ENCODE measurements at regions not wholly inside any gene's neighbourhood (a gene's known extent, or its start where the extent isn't known, plus 50 kb on each side); places are given as distances from the start of the nearest gene placed in this dataset.

DNA sequence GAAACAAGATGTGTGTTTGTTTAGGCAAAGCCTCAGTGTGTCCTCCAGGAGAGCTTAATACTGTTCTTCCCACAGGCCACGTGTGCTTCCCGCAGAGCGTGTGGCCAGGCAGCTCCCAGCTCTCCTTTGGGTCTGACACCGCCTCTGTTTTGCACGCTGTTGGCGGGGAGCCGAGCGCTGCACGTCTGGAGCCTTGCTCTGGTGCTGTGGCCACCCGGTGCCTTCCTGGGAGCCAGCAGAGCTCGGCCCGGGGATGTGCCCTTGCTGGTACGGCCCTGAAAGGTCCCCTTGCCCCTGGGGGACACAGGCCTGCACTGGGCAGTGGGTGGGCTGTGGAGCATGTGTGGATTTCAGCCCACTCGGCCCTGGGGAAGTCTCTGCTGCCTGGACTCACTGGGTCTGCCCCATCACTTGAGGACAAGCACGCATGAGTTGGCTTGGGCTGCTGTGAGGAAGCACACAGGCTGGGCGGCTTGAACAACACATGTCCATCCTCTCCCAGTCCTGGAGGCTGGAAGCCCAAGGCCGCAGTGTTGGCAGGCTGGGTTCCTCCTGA is 160.7 kb upstream of the HDAC4 start:
- Histone ChIP-seq H3K4me3 (ENCODE audit: low read depth, low read length) (no peak overlapping the region), H3K4me1 (no peaks in the 10 kb centered on the region), H3K9me3 (no peaks in the 10 kb centered on the region), H3K27me3 (no peaks in the 10 kb centered on the region), H3K36me3 (no peaks in the 10 kb centered on the region)
- DNase-seq = peak; percentile 77
- TF ChIP-seq, protein P1, sequence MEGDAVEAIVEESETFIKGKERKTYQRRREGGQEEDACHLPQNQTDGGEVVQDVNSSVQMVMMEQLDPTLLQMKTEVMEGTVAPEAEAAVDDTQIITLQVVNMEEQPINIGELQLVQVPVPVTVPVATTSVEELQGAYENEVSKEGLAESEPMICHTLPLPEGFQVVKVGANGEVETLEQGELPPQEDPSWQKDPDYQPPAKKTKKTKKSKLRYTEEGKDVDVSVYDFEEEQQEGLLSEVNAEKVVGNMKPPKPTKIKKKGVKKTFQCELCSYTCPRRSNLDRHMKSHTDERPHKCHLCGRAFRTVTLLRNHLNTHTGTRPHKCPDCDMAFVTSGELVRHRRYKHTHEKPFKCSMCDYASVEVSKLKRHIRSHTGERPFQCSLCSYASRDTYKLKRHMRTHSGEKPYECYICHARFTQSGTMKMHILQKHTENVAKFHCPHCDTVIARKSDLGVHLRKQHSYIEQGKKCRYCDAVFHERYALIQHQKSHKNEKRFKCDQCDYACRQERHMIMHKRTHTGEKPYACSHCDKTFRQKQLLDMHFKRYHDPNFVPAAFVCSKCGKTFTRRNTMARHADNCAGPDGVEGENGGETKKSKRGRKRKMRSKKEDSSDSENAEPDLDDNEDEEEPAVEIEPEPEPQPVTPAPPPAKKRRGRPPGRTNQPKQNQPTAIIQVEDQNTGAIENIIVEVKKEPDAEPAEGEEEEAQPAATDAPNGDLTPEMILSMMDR (IDR thresholded peaks at IDR 0.05; ENCODE audit: low read depth, low read length) = no peak

DNA sequence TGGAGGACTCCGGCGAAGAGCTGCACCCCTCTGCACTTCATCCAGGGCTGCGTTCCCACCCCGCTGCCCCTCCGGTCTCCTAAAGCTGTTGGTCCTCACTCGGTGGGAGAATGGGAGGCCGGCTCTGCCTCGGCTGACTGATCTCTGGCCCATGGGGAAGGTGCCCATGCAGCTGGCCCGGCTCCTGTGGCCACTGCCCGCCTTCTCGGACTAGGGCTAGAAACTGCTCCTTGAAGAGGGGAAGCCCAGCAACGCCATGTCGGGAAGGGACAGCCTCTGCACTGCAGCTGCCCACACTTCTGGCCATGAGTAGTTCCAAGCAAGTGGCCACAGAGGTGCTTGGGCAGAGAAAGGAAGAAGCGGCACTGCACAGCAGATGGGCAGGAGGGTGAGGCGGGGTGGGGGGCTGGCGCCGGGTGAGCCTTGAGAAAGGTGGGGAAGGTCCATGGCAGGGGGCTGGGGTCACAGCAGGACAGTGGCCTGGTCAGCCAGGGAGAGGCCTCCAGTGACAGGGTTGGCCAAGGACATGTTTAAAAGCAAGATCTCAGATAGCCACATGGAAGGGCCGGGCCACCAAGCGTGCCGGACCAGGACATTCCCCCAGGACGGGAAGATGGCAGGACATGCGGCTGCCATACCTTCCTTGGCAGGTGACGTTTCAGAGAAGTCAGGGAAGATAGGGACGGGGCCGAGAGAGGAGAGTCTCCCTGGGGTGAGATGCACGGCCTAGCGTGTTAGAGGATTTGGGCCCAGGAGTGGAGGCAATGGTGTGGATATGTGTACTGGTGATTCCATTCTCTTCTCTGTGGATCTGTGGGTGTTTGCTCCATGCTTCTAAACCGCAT is 158.8 kb upstream of the HDAC4 start:
- Histone ChIP-seq H3K4me3 (ENCODE audit: low read depth, low read length) (no peak overlapping the region), H3K4me1 (no peaks in the 10 kb centered on the region), H3K36me3 (no peaks in the 10 kb centered on the region), H3K27me3 (no peaks in the 10 kb centered on the region), H3K9me3 (no peaks in the 10 kb centered on the region)
- DNase-seq = no peak
- TF ChIP-seq, protein P1 (IDR thresholded peaks at IDR 0.05; ENCODE audit: low read depth, low read length) = no peak

DNA sequence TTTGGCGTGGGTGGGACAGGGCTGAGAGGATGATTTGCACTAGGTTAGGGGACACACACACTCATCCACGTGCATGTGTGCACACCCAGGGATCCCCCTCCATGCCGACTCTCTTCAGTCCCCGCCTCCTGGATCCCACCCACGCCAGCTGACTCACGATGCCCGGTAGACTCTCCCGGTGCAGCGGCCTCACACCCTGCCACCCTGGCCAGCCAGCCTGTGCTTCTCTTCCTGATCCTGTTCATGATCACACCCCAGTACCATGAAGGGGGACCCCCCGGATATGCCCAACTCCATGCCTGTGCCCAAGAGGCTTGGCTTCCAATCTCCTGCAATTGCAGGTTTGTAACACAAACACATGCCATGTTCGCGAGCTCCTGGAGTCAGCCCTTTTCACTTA is 157.8 kb upstream of the HDAC4 start:
- DNase-seq = no peak
- Histone ChIP-seq H3K36me3 (no peaks in the 10 kb centered on the region), H3K4me3 (ENCODE audit: low read depth, low read length) (no peak overlapping the region), H3K9me3 (no peaks in the 10 kb centered on the region), H3K4me1 (no peaks in the 10 kb centered on the region), H3K27me3 (no peaks in the 10 kb centered on the region)
- TF ChIP-seq, protein P1 (IDR thresholded peaks at IDR 0.05; ENCODE audit: low read depth, low read length) = no peak

DNA sequence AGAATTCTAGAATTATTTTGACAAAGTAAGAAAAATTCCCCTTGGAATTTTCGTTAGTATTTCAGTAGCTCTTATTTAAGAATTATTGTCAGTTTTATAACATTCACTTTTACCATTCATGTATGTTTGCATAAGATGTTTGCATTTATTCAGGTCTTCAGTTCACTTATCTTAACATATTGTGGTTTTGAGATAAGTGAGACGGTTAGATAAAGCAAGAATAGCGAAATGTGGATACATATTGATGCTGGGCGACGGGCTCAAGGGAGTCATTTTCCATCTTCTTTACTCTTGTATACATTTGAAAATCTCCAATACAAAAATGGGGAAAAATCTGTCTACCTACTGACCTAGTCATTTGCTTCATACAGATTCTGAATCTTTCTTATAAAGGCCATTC is 156.7 kb upstream of the HDAC4 start:
- H3K4me3 ChIP-seq (ENCODE audit: low read depth, low read length) = no peak overlapping the region
- DNase-seq = no peak
- TF ChIP-seq, protein P1 (IDR thresholded peaks at IDR 0.05; ENCODE audit: low read depth, low read length) = no peak
- H3K27me3 ChIP-seq = no peaks in the 10 kb centered on the region
- H3K4me1 ChIP-seq = no peaks in the 10 kb centered on the region
- no peaks in the 10 kb centered on the region for H3K36me3 ChIP-seq
- no peaks in the 10 kb centered on the region for H3K9me3 ChIP-seq

DNA sequence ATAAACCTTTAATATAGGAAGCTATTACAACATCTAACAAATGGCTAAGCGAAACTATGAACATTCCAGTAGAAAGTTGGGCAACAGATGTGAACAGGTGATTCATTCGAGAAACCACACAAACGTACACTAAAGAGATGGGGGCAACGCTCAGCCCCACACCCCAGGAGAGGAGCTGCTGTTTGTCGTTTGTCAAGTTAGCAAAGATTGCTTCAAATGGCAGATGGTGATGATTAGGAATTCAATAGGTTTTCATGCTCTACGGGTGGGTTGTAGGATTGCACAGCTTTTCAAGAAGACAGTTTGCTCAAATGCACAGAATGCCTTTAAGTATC is 154.7 kb upstream of the HDAC4 start:
- DNase-seq = no peak
- H3K9me3 ChIP-seq = no peaks in the 10 kb centered on the region
- H3K4me1 ChIP-seq = no peaks in the 10 kb centered on the region
- no peaks in the 10 kb centered on the region for H3K27me3 ChIP-seq
- H3K36me3 ChIP-seq = no peaks in the 10 kb centered on the region
- TF ChIP-seq, protein P1 (IDR thresholded peaks at IDR 0.05; ENCODE audit: low read depth, low read length) = no peak
- H3K4me3 ChIP-seq (ENCODE audit: low read depth, low read length) = no peak overlapping the region
